DND-41 (cell line): ENCODE measurements at regions not wholly inside any gene's neighbourhood (a gene's known extent, or its start where the extent isn't known, plus 50 kb on each side); places are given as distances from the start of the nearest gene placed in this dataset.
A peak's percentile ranks its signal among the peaks of the same experiment; 100 is the strongest.

Source experiments
- ATAC-seq: fragments of 200-7000 bp; cut with Tn5 transposase; 3 replicates; pipeline ENCODE4 v1.9.1; 2021; ENCODE audit warnings: low read depth; ENCODE audit not compliant: insufficient read depth
- DNase-seq: peaks from one replicate; pipeline ENCODE4 v3.0.0-alpha.2; 2020
- H2AFZ ChIP-seq: 2 replicates; pipeline ENCODE4 v1.6.0; 2012; ENCODE audit warnings: low read depth, low read length
- H3K27ac ChIP-seq: 2 replicates; pipeline ENCODE4 v1.5.1; 2012; ENCODE audit warnings: low read length, inconsistent platforms
- H3K27me3 ChIP-seq: fragments of 200-600 bp; sonication (generic); 2 replicates; pipeline ENCODE4 v1.6.0; 2012; ENCODE audit warnings: low read length, mild to moderate bottlenecking, inconsistent platforms; ENCODE audit not compliant: insufficient read depth, poor library complexity
- H3K36me3 ChIP-seq: 2 replicates; pipeline ENCODE4 v1.5.1; 2012; ENCODE audit warnings: low read length, inconsistent platforms; ENCODE audit not compliant: insufficient read depth
- H3K4me1 ChIP-seq: 2 replicates; pipeline ENCODE4 v1.5.1; 2012; ENCODE audit warnings: mild to moderate bottlenecking, low read length; ENCODE audit not compliant: insufficient read depth
- H3K4me2 ChIP-seq: 2 replicates; pipeline ENCODE4 v1.6.0; 2012; ENCODE audit warnings: mild to moderate bottlenecking, moderate library complexity, low read length, inconsistent platforms; ENCODE audit not compliant: insufficient read depth
- H3K4me3 ChIP-seq, 2 experiments: fragments of 200-600 bp in 1 of 2; shearing (Covaris generic) in 1 of 2; 2 replicates each; pipeline ENCODE4 v1.5.1; 2012 to 2016; ENCODE audit warnings: inconsistent platforms in 2 of 2, low read length in 2 of 2, mild to moderate bottlenecking in 2 of 2, low read depth in 1 of 2, moderate library complexity in 1 of 2
- H3K79me2 ChIP-seq: 2 replicates; pipeline ENCODE4 v1.6.0; 2012; ENCODE audit warnings: low read length, inconsistent platforms; ENCODE audit not compliant: insufficient read depth
- H3K9ac ChIP-seq: 2 replicates; pipeline ENCODE4 v1.6.0; 2012; ENCODE audit warnings: low read depth, mild to moderate bottlenecking, inconsistent platforms, low read length, moderate library complexity
- H3K9me3 ChIP-seq: 2 replicates; pipeline ENCODE4 v1.5.1; 2012; ENCODE audit warnings: low read length, moderate library complexity, mild to moderate bottlenecking, inconsistent platforms; ENCODE audit not compliant: insufficient read depth, severe bottlenecking
- H4K20me1 ChIP-seq: 2 replicates; pipeline ENCODE4 v1.6.0; 2012; ENCODE audit warnings: low read length; ENCODE audit not compliant: insufficient read depth
- CTCF ChIP-seq: IDR thresholded peaks from 2 replicates; pipeline ENCODE4 v1.5.1; 2012; ENCODE audit warnings: borderline replicate concordance, low read length, moderate library complexity, mild to moderate bottlenecking; ENCODE audit not compliant: poor library complexity, severe bottlenecking; ENCODE audit errors: extremely low read depth
- EZH2 ChIP-seq: IDR thresholded peaks from 3 replicates; pipeline ENCODE4 v1.6.1; 2012; ENCODE audit warnings: borderline replicate concordance, low read depth, mild to moderate bottlenecking, moderate library complexity, low read length, inconsistent platforms; ENCODE audit not compliant: severe bottlenecking

- H3K4me2 ChIP-seq = no peak overlapping the region
These were observed 188.2 kb upstream of the RUNX1 start for GRCh38 chr21:35237287-35237686.

GRCh38 chr21:35236090-35236489 lies 187.0 kb upstream of the RUNX1 start:
- Histone ChIP-seq H3K27me3 (no peaks in the 10 kb centered on the region), H2AFZ (no peak overlapping the region), H3K4me3 (no peak overlapping the region), H3K36me3 (no peaks in the 10 kb centered on the region), H3K4me2 (no peak overlapping the region), H3K4me1 (peaks cover 27% of the 10 kb centered on the region), H3K9me3 (no peaks in the 10 kb centered on the region), H3K27ac (no peak overlapping the region), H3K79me2 (no peaks in the 10 kb centered on the region), H3K9ac (no peak overlapping the region), H4K20me1 (no peaks in the 10 kb centered on the region)
- no peak for DNase-seq
- ATAC-seq = no peak
- TF ChIP-seq CTCF (no peak), EZH2 (no peak)

More at GRCh38 chr21:35237287-35237686, 188.2 kb upstream of the RUNX1 start:
- no peaks in the 10 kb centered on the region for H3K27me3 ChIP-seq
- no peak overlapping the region for H3K27ac ChIP-seq
- no peaks in the 10 kb centered on the region for H3K9me3 ChIP-seq
- 0 out of 3 replicates have a peak, but pooled peaks have one; percentile 20 for ATAC-seq
- no peak overlapping the region for H2AFZ ChIP-seq
- no peak for TF ChIP-seq CTCF
- TF ChIP-seq EZH2 = no peak
- H3K36me3 ChIP-seq = no peaks in the 10 kb centered on the region
- H3K79me2 ChIP-seq = no peaks in the 10 kb centered on the region
- no peak for DNase-seq
- no peak overlapping the region for H3K4me3 ChIP-seq
- no peak overlapping the region for H3K9ac ChIP-seq
- no peaks in the 10 kb centered on the region for H4K20me1 ChIP-seq
- peaks cover 27% of the 10 kb centered on the region for H3K4me1 ChIP-seq

GRCh38 chr21:35234725-35235124 lies 185.6 kb upstream of the RUNX1 start:
- Histone ChIP-seq H3K4me3 (no peak overlapping the region), H3K9ac (no peak overlapping the region), H3K4me2 (peak overlapping the region; percentile 45)

More at GRCh38 chr21:35234725-35235124, 185.6 kb upstream of the RUNX1 start:
- Histone ChIP-seq H4K20me1 (no peaks in the 10 kb centered on the region), H3K36me3 (no peaks in the 10 kb centered on the region), H3K27me3 (no peaks in the 10 kb centered on the region), H3K4me1 (peaks cover 27% of the 10 kb centered on the region), H3K27ac (peak overlapping the region; percentile 54), H2AFZ (no peak overlapping the region), H3K9me3 (no peaks in the 10 kb centered on the region), H3K79me2 (no peaks in the 10 kb centered on the region)
- DNase-seq (peak; percentile 16), ATAC-seq (peak; percentile 96)
- TF ChIP-seq EZH2 (no peak), CTCF (no peak)
